Endothelial cell of umbilical vein (primary cell): ENCODE measurements at regions not wholly inside any gene's neighbourhood (a gene's known extent, or its start where the extent isn't known, plus 50 kb on each side); places are given as distances from the start of the nearest gene placed in this dataset.

Experiments
- BruUV-seq: library from RNA; stranded (reverse); fragments of 400-500 nt; replicated peaks from 2 replicates; lab custom pipeline; 2021; lab: Mats Ljungman, UMichigan
- CTCF ChIA-PET: fragments of 300-600, 350-600 bp; sonication (Branson Sonifier 250); formaldehyde crosslinking; loops from one replicate; lab custom pipeline; 2021; ENCODE audit warnings: antibody characterized with exemption, inconsistent platforms; lab: Charles Lee
- POLR2A ChIA-PET: fragments of 300-600, 350-600 bp; sonication (Branson Sonifier 250); formaldehyde crosslinking; loops from one replicate; lab custom pipeline; 2021; ENCODE audit warnings: antibody characterized with exemption, inconsistent platforms; lab: Charles Lee
- DNase-seq: peaks from one replicate; pipeline ENCODE4 v3.0.0-alpha.2; 2011; ENCODE audit warnings: low read depth, low spot score
- FAIRE-seq: peaks from 2 replicates; lab custom pipeline; 2011; peaks lifted over from hg19 to GRCh38; lab: Jason Lieb, UNC
- H2AFZ ChIP-seq: 2 replicates; pipeline ENCODE4 v1.6.0; 2012; ENCODE audit warnings: low read depth, low read length, control low read depth, inconsistent platforms
- H3K27ac ChIP-seq: 2 replicates; pipeline ENCODE4 v1.5.1; 2011; ENCODE audit warnings: low read depth, mild to moderate bottlenecking, control low read depth, low read length, moderate library complexity; ENCODE audit not compliant: insufficient read depth
- H3K27me3 ChIP-seq, 2 experiments: 2 replicates each; pipeline versions ENCODE4 v1.6.0 to v1.6.1; 2011; ENCODE audit warnings: low read length in 2 of 2, mixed read lengths in 1 of 2; ENCODE audit not compliant: control insufficient read depth in 2 of 2, insufficient read depth in 2 of 2
- H3K36me3 ChIP-seq, 2 experiments: 2 replicates in 1 of 2; 3 replicates in 1 of 2; pipeline ENCODE4 v1.5.1; 2011; ENCODE audit warnings: low read length in 2 of 2, mild to moderate bottlenecking in 1 of 2, moderate library complexity in 1 of 2; ENCODE audit not compliant: control insufficient read depth in 2 of 2, insufficient read depth in 2 of 2; ENCODE audit errors: extremely low read depth in 1 of 2
- H3K4me1 ChIP-seq: 3 replicates; pipeline ENCODE4 v1.5.1; 2011; ENCODE audit warnings: mild to moderate bottlenecking, low read length; ENCODE audit not compliant: control insufficient read depth, insufficient read depth; ENCODE audit errors: extremely low read depth
- H3K4me2 ChIP-seq: 2 replicates; pipeline ENCODE4 v1.6.1; 2011; ENCODE audit warnings: low read length, control low read depth, mixed read lengths; ENCODE audit not compliant: insufficient read depth
- H3K4me3 ChIP-seq, 3 experiments: fragments of 200-600 bp in 1 of 3; sonication (generic), shearing (Covaris generic) in 1 of 3; replicated peaks in 1 of 3; 2 replicates each; pipeline ENCODE4 v1.5.1; 2011 to 2016; ENCODE audit warnings: control low read depth in 3 of 3, low read length in 3 of 3, mild to moderate bottlenecking in 2 of 3, inconsistent platforms in 1 of 3, low read depth in 1 of 3, moderate library complexity in 1 of 3; ENCODE audit not compliant: insufficient read depth in 1 of 3
- H3K79me2 ChIP-seq: 2 replicates; pipeline ENCODE4 v1.6.0; 2012; ENCODE audit warnings: low read length, inconsistent platforms; ENCODE audit not compliant: control insufficient read depth, insufficient read depth
- H3K9ac ChIP-seq: replicated peaks from 2 replicates; pipeline ENCODE3; 2011; ENCODE audit warnings: low read length, control low read depth; ENCODE audit not compliant: insufficient read depth; ENCODE audit errors: extremely low read depth
- H3K9me1 ChIP-seq: replicated peaks from 3 replicates; pipeline ENCODE4 v1.6.0; 2011; ENCODE audit warnings: mild to moderate bottlenecking, low read length; ENCODE audit not compliant: control insufficient read depth, insufficient read depth; ENCODE audit errors: extremely low read depth
- H3K9me3 ChIP-seq: replicated peaks from 2 replicates; pipeline ENCODE4 v1.5.1; 2012; ENCODE audit warnings: low read length, inconsistent platforms; ENCODE audit not compliant: control insufficient read depth, insufficient read depth
- H4K20me1 ChIP-seq: replicated peaks from 2 replicates; pipeline ENCODE3; 2011; ENCODE audit warnings: mild to moderate bottlenecking, low read length; ENCODE audit not compliant: control insufficient read depth, insufficient read depth; ENCODE audit errors: extremely low read depth
- CTCF ChIP-seq, 2 donors: IDR thresholded peaks; 1 replicate in 1 of 2; 2 replicates in 1 of 2; pipeline ENCODE4 v1.5.1; 2011; ENCODE audit warnings: low read length in 2 of 2, mild to moderate bottlenecking in 2 of 2, moderate library complexity in 2 of 2, control low read depth in 1 of 2, inconsistent platforms in 1 of 2, low read depth in 1 of 2; ENCODE audit not compliant: insufficient read depth in 1 of 2; ENCODE audit errors: extremely low read depth in 1 of 2
- EZH2 ChIP-seq: IDR thresholded peaks from 2 replicates; pipeline ENCODE4 v1.6.1; 2012; ENCODE audit warnings: borderline replicate concordance, low read depth, mild to moderate bottlenecking, moderate library complexity, low read length, inconsistent platforms; ENCODE audit not compliant: severe bottlenecking
- FOS ChIP-seq: IDR thresholded peaks from 2 replicates; pipeline ENCODE4 v1.6.1; 2011; ENCODE audit warnings: mild to moderate bottlenecking, low read length, moderate library complexity, borderline replicate concordance; ENCODE audit not compliant: insufficient read depth
- GATA2 ChIP-seq: IDR thresholded peaks from 2 replicates; pipeline ENCODE4 v1.7.0; 2011; ENCODE audit warnings: low read depth, mild to moderate bottlenecking, moderate library complexity, mixed read lengths, low read length; ENCODE audit not compliant: insufficient read length, insufficient read depth
- JUN ChIP-seq: IDR thresholded peaks from 2 replicates; pipeline ENCODE4 v1.6.1; 2011; ENCODE audit warnings: borderline replicate concordance, low read depth; ENCODE audit not compliant: insufficient read length, insufficient read depth
- MAX ChIP-seq: IDR thresholded peaks from 2 replicates; pipeline ENCODE4 v1.6.1; 2011; ENCODE audit not compliant: insufficient read depth, insufficient read length
- MYC ChIP-seq: IDR thresholded peaks from one replicate; pipeline ENCODE4 v1.6.1; 2011; ENCODE audit warnings: mild to moderate bottlenecking, low read depth, low read length
- POLR2A ChIP-seq: IDR thresholded peaks from 2 replicates; pipeline ENCODE4 v1.6.1; 2012; ENCODE audit warnings: low read depth, mild to moderate bottlenecking, control low read depth, low read length
- POLR2AphosphoS5 ChIP-seq: IDR thresholded peaks from 2 replicates; pipeline ENCODE4 v1.6.1; 2012; ENCODE audit warnings: low read depth, mild to moderate bottlenecking, control low read depth, low read length, moderate library complexity; ENCODE audit not compliant: insufficient read depth
- dilution Hi-C: fragments of 300-500 bp; cut with MboI; formaldehyde crosslinking; loops from one replicate; pipeline ENCODE4 v1.15.0; 2019; ENCODE audit warnings: low sequenced_read_pairs; ENCODE audit not compliant: extremely low pct_ligation_motif_present
- intact Hi-C: fragments of 100-400 bp; cut with micrococcal nuclease; formaldehyde crosslinking; loops from one replicate; pipeline ENCODE4 v1.10.0; 2022

GRCh38 chr1:79663916-79664315 lies 657.4 kb upstream of the ADGRL4 start:
- no peak overlapping the region for H3K4me3 ChIP-seq
- H4K20me1 ChIP-seq, result no peaks in the 10 kb centered on the region
- H3K9ac ChIP-seq, result no peak overlapping the region
- no peaks in the 10 kb centered on the region for H3K9me1 ChIP-seq
- no peaks in the 10 kb centered on the region for H3K36me3 ChIP-seq
- no peak for TF ChIP-seq MAX
- TF ChIP-seq MYC, result no peak
- TF ChIP-seq JUN, result no peak
- TF ChIP-seq EZH2, result no peak
- dilution Hi-C loops (no loop called here), intact Hi-C loops (no loop called here)
- no peaks in the 10 kb centered on the region for H3K27me3 ChIP-seq
- DNase-seq (no peak), FAIRE-seq (no peak)
- no peaks in the 10 kb centered on the region for H3K79me2 ChIP-seq
- H3K4me1 ChIP-seq, result no peaks in the 10 kb centered on the region
- ChIA-PET POLR2A (no interaction called here), CTCF (no interaction called here)
- no peaks in the 10 kb centered on the region for H3K9me3 ChIP-seq
- no peak overlapping the region for H3K4me2 ChIP-seq
- H3K27ac ChIP-seq, result no peak overlapping the region
- BruUV-seq, result no TSS peak
- H2AFZ ChIP-seq, result no peak overlapping the region

DNA sequence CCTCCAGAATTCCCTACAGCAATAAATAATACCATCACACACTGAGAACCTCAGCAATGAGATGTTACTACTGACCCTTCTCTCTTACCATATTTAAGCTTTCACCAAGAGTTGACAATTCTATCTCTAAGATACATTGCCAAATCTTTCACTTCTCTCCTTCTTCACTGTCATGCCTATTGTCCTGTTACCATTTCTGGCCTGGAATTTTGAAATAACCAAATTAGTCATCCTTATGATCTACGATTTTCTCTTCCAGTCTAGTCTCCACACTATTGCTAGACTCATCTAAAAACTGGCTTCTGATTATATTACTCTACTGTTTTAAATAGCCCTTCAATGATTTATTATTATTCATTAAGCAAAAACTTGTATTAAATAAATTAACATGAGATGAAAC lies 656.1 kb upstream of the ADGRL4 start:
- no peak overlapping the region for H3K4me3 ChIP-seq
- intact Hi-C loops (no loop called here), dilution Hi-C loops (no loop called here)
- no peak overlapping the region for H3K4me2 ChIP-seq
- H3K9ac ChIP-seq, result no peak overlapping the region
- H3K36me3 ChIP-seq, result no peaks in the 10 kb centered on the region
- DNase-seq (no peak), FAIRE-seq (no peak)
- BruUV-seq, result no TSS peak
- no peaks in the 10 kb centered on the region for H3K27me3 ChIP-seq
- no peaks in the 10 kb centered on the region for H3K9me1 ChIP-seq
- H3K27ac ChIP-seq, result no peak overlapping the region
- H3K79me2 ChIP-seq, result no peaks in the 10 kb centered on the region
- ChIA-PET POLR2A (no interaction called here), CTCF (no interaction called here)
- no peaks in the 10 kb centered on the region for H3K9me3 ChIP-seq
- no peak overlapping the region for H2AFZ ChIP-seq
- TF ChIP-seq CTCF (IDR thresholded peaks at IDR 0.05; ENCODE audit: extremely low read depth in 1 of 2, insufficient read depth in 1 of 2, low read depth in 1 of 2, low read length in 2 of 2), result no peak
- TF ChIP-seq POLR2A, result no peak
- TF ChIP-seq EZH2, result no peak
- no peak for TF ChIP-seq GATA2
- TF ChIP-seq FOS, result no peak
- TF ChIP-seq JUN, result no peak
- no peak for TF ChIP-seq POLR2AphosphoS5
- TF ChIP-seq MYC, result no peak
- no peak for TF ChIP-seq MAX
- H3K4me1 ChIP-seq, result no peaks in the 10 kb centered on the region
- no peaks in the 10 kb centered on the region for H4K20me1 ChIP-seq
